GM13977 (cell line): ENCODE measurements at regions not wholly inside any gene's neighbourhood (a gene's known extent, or its start where the extent isn't known, plus 50 kb on each side); places are given as distances from the start of the nearest gene placed in this dataset.

Source experiments
- DNase-seq: peaks from one replicate; pipeline ENCODE4 v3.0.0; 2012; ENCODE audit warnings: low spot score
- CTCF ChIP-seq: IDR thresholded peaks from 2 replicates; pipeline ENCODE4 v1.5.1; 2012; ENCODE audit warnings: mild to moderate bottlenecking, control low read depth; ENCODE audit not compliant: insufficient read depth; ENCODE audit errors: extremely low read depth, missing control alignments
- in situ Hi-C: fragments of 300-500 bp; cut with MboI; formaldehyde crosslinking; loops from one replicate; pipeline ENCODE4 v1.12.0; 2022; ENCODE audit warnings: low sequenced_read_pairs, low pct_unique_long_range_greater_than_20kb, mixed read lengths, inconsistent platforms; ENCODE audit not compliant: unreplicated experiment

GRCh38 chr21:35449846-35450245 lies 400.7 kb upstream of the RUNX1 start:
- DNase-seq = no peak
- in situ Hi-C loops = no loop called here
- no peak for TF ChIP-seq CTCF

GRCh38 chr21:35448876-35449599 lies 399.9 kb upstream of the RUNX1 start:
- no peak for TF ChIP-seq CTCF
- in situ Hi-C loops = no loop called here
- no peak for DNase-seq

GRCh38 chr21:35444391-35444790 lies 395.3 kb upstream of the RUNX1 start:
- TF ChIP-seq CTCF = no peak
- in situ Hi-C loops = no loop called here
- no peak for DNase-seq

GRCh38 chr21:35441868-35442582 lies 392.9 kb upstream of the RUNX1 start:
- TF ChIP-seq CTCF = no peak
- DNase-seq = no peak
- in situ Hi-C loops = no loop called here

GRCh38 chr21:35438643-35439404 lies 389.7 kb upstream of the RUNX1 start:
- in situ Hi-C loops = no loop called here
- TF ChIP-seq CTCF = no peak
- peak; percentile 36 for DNase-seq

- no peak for TF ChIP-seq CTCF
- no peak for DNase-seq
- in situ Hi-C loops = no loop called here
Measured at GRCh38 chr21:35437941-35438340, 388.8 kb upstream of the RUNX1 start.
